Large intestine (tissue), 3 donors: ENCODE measurements at regions not wholly inside any gene's neighbourhood (a gene's known extent, or its start where the extent isn't known, plus 50 kb on each side); places are given as distances from the start of the nearest gene placed in this dataset.
"Not testable (repeated sequence)": the region's sequence is repeated elsewhere in the genome, so short reads cannot be mapped to it uniquely, and the experiment has no call there.

Experiments used
- DNase-seq, 2 donors: peaks; one replicate each; pipeline versions ENCODE4 v3.0.0 to v3.0.0-alpha.2; 2013
- H3K27ac ChIP-seq: one replicate; pipeline ENCODE4 v1.5.1; 2013; ENCODE audit warnings: low read length
- H3K27me3 ChIP-seq: 2 replicates; pipeline ENCODE4 v1.6.1; 2013; ENCODE audit warnings: low read length; ENCODE audit not compliant: control insufficient read depth, insufficient read depth
- H3K36me3 ChIP-seq: 2 replicates; pipeline ENCODE4 v1.6.1; 2013; ENCODE audit warnings: low read length; ENCODE audit not compliant: control insufficient read depth, insufficient read depth
- H3K4me1 ChIP-seq: one replicate; pipeline ENCODE4 v1.6.1; 2013; ENCODE audit warnings: low read length; ENCODE audit not compliant: control insufficient read depth, insufficient read depth
- H3K4me3 ChIP-seq: one replicate; pipeline ENCODE4 v1.5.1; 2013; ENCODE audit warnings: low read length
- H3K9me3 ChIP-seq: one replicate; pipeline ENCODE4 v1.6.1; 2013; ENCODE audit warnings: mild to moderate bottlenecking, low read depth, low read length, moderate library complexity; ENCODE audit not compliant: control insufficient read depth
- WGBS: methylation state at CpG from one replicate; pipeline ENCODE4 v1.1.5; 2013; ENCODE audit warnings: low lambda C conversion rate; ENCODE audit not compliant: insufficient coverage; 5-methylcytosine and 5-hydroxymethylcytosine counted together

- no peaks in the 10 kb centered on the region for H3K4me1 ChIP-seq
These were observed 1432.2 kb upstream of the ACVR2A start for GRCh38 chr2:146412625-146413024.

GRCh38 chr2:146405402-146406309 lies 1439.2 kb upstream of the ACVR2A start:
- not testable (repeated sequence) for H3K27ac ChIP-seq, H3K4me3 ChIP-seq, H3K9me3 ChIP-seq, H3K4me1 ChIP-seq, DNase-seq, H3K36me3 ChIP-seq, H3K27me3 ChIP-seq
- WGBS = no CpG with 5 or more reads among the region's 30 CpGs

More at GRCh38 chr2:146412625-146413024, 1432.2 kb upstream of the ACVR2A start:
- no peaks in the 10 kb centered on the region for H3K36me3 ChIP-seq
- DNase-seq = no peak
- no peak overlapping the region for H3K27ac ChIP-seq
- peaks cover 3% of the 10 kb centered on the region for H3K9me3 ChIP-seq
- WGBS = no CpG with 5 or more reads among the region's 8 CpGs
- H3K27me3 ChIP-seq = no peaks in the 10 kb centered on the region
- no peak overlapping the region for H3K4me3 ChIP-seq

DNA sequence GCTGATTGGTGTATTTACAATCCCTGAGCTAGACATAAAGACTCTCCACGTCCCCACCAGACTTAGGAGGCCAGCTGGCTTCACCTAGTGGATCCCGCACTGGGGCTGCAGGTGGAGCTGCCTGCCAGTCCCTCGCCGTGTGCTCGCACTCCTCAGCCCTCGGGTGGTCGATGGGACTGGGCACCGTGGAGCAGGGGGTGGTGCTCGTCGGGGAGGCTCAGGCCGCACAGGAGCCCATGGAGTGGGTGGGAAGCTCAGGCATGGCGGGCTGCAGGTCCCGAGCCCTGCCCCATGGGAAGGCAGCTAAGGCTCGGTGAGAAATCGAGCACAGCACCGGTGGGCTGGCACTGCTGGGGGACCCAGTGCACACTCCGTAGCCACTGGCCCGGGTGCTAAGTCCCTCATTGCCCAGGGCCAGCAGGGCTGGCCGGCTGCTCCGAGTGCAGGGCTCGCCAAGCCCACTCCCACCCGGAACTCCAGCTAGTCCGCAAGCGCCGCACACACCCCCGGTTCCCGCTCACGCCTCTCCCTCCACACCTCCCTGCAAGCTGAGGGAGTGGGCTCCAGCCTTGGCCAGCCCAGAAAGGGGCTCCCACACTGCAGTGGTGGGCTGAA lies 1441.2 kb upstream of the ACVR2A start:
- not testable (repeated sequence) for H3K4me1 ChIP-seq, H3K9me3 ChIP-seq, H3K27me3 ChIP-seq, H3K27ac ChIP-seq, H3K36me3 ChIP-seq, DNase-seq, H3K4me3 ChIP-seq
- no CpG with 5 or more reads among the region's 28 CpGs for WGBS

DNA sequence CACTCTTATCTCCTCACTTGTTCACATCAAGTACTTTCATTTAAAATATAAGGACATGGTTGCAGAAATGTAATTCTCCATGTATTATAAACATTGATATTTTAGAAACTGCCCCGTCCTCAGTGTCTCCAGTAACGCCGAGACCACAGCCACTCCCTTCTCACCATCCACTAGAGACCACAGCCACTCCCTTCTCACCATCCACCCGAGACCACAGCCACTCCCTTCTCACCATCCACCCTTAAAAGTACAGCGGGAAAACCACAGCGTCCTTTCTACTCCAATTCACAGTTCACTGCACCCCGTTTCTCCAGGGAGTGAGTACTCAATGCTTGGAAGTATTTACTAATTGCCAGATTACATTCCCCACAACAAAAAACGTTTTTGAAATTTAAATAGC lies 1452.2 kb upstream of the ACVR2A start:
- no peaks in the 10 kb centered on the region for H3K27me3 ChIP-seq
- H3K27ac ChIP-seq = no peak overlapping the region
- no peaks in the 10 kb centered on the region for H3K9me3 ChIP-seq
- no peaks in the 10 kb centered on the region for H3K36me3 ChIP-seq
- no CpG with 5 or more reads among the region's 8 CpGs for WGBS
- no peak overlapping the region for H3K4me3 ChIP-seq
- no peak for DNase-seq
- H3K4me1 ChIP-seq = no peaks in the 10 kb centered on the region

DNA sequence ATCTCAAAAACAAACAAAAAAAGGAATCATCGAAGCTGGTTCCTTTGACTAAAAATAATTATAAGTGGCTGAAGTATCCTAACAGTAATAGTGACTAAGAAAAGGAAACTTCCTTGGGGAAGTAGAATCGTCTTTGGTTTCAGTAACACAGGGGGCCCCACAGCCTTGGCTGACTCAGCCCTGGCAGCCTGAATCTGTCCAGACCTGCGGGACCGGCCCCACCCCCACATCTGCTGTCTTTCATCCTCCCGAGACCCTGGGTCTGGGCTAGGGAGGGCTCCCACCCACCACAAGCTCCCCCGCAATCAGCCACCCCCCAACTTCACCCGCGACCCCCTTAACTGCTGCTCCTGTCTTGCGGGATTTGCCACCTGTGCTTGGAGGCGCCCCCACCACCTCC lies 1452.6 kb upstream of the ACVR2A start:
- H3K36me3 ChIP-seq = no peaks in the 10 kb centered on the region
- WGBS = 100% methylated on average over 1 of the region's 10 CpGs
- H3K4me1 ChIP-seq = no peaks in the 10 kb centered on the region
- DNase-seq = no peak
- no peak overlapping the region for H3K27ac ChIP-seq
- no peaks in the 10 kb centered on the region for H3K9me3 ChIP-seq
- no peaks in the 10 kb centered on the region for H3K27me3 ChIP-seq
- H3K4me3 ChIP-seq = no peak overlapping the region

GRCh38 chr2:146388757-146389156 lies 1456.1 kb upstream of the ACVR2A start:
- H3K4me3 ChIP-seq = no peak overlapping the region
- no peaks in the 10 kb centered on the region for H3K27me3 ChIP-seq
- H3K36me3 ChIP-seq = no peaks in the 10 kb centered on the region
- no CpG with 5 or more reads among the region's 2 CpGs for WGBS
- H3K4me1 ChIP-seq = no peaks in the 10 kb centered on the region
- H3K27ac ChIP-seq = no peak overlapping the region
- no peak for DNase-seq
- no peaks in the 10 kb centered on the region for H3K9me3 ChIP-seq

GRCh38 chr2:146386096-146386495 lies 1458.7 kb upstream of the ACVR2A start:
- Histone ChIP-seq H3K27me3 (no peaks in the 10 kb centered on the region), H3K27ac (no peak overlapping the region), H3K4me3 (no peak overlapping the region), H3K4me1 (no peaks in the 10 kb centered on the region), H3K9me3 (no peaks in the 10 kb centered on the region), H3K36me3 (no peaks in the 10 kb centered on the region)
- DNase-seq = no peak
- 75% methylated on average over 1 of the region's 1 CpG for WGBS

GRCh38 chr2:146385031-146385430 lies 1459.8 kb upstream of the ACVR2A start:
- Histone ChIP-seq H3K4me1 (no peaks in the 10 kb centered on the region), H3K4me3 (no peak overlapping the region), H3K9me3 (no peaks in the 10 kb centered on the region), H3K27ac (no peak overlapping the region), H3K27me3 (no peaks in the 10 kb centered on the region), H3K36me3 (no peaks in the 10 kb centered on the region)
- DNase-seq = no peak
- 79% methylated on average over 2 of the region's 5 CpGs for WGBS

- Histone ChIP-seq H3K36me3 (no peaks in the 10 kb centered on the region), H3K4me1 (no peaks in the 10 kb centered on the region), H3K4me3 (no peak overlapping the region), H3K27me3 (no peaks in the 10 kb centered on the region), H3K9me3 (no peaks in the 10 kb centered on the region), H3K27ac (no peak overlapping the region)
- WGBS = 93% methylated on average over 2 of the region's 4 CpGs
- DNase-seq = no peak
These were observed 1468.2 kb upstream of the ACVR2A start for GRCh38 chr2:146376511-146377064.

GRCh38 chr2:146374505-146374904 lies 1470.3 kb upstream of the ACVR2A start:
- Histone ChIP-seq H3K27me3 (no peaks in the 10 kb centered on the region), H3K4me1 (no peaks in the 10 kb centered on the region), H3K27ac (no peak overlapping the region), H3K36me3 (no peaks in the 10 kb centered on the region), H3K4me3 (no peak overlapping the region), H3K9me3 (no peaks in the 10 kb centered on the region)
- no peak for DNase-seq
- 82% methylated on average over 1 of the region's 1 CpG for WGBS
